ENCODE measurements at regions not wholly inside any gene's neighbourhood (a gene's known extent, or its start where the extent isn't known, plus 50 kb on each side); places are given as distances from the start of the nearest gene placed in this dataset.
A peak's percentile ranks its signal among the peaks of the same experiment; 100 is the strongest.
"Not testable (repeated sequence)": the region's sequence is repeated elsewhere in the genome, so short reads cannot be mapped to it uniquely, and the experiment has no call there.

DNA sequence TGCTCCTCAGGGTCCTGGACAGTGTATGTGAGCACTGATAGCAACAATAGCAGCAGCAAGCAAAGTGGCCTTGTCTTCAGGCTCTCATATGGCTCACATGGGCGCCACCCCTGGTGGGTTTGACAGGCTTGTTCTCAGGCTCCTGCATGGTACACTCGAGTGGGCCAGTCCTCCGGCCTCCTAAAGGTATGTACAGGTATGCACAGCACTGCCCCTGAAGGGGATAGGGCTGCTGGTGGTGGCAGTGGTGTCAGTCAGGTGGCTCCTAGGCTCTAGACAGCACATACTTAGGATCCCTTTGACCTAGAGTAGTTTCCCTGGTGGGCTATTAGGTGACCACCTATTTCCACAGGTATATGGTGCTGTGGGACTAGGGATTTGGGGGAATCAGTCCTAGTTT is 79.8 kb downstream of the LGALS9B start:
- not testable (repeated sequence) for DNase-seq (ENCODE audit: low spot score)

GRCh38 chr17:20381358-20382300 is 85.7 kb downstream of the LGALS9B start:
- DNase-seq (ENCODE audit: low spot score) = peak; percentile 61

DNA sequence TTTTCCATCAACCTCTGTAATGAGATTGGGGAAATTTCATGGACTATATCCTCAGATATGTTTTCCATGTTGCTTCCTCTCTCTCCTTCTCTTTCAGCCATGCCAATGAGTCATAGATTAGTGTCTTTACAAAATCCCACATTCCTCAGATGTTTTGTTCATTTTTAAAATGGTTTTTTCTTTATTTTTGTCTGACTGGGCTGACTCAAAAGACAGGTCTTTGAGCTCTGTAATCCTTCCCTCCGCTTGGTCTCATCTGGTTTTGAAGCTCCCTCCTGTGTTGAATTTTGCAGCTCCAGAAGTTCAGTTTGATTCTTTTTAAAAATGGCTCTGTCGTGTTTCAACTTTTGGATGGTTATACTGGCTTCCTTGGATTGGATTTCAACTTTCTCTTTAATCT is 86.7 kb downstream of the LGALS9B start:
- DNase-seq (ENCODE audit: low spot score) = not testable (repeated sequence)

- DNase-seq (ENCODE audit: low spot score) = not testable (repeated sequence)
Observed at GRCh38 chr17:20379251-20379650, 88.1 kb downstream of the LGALS9B start.

GRCh38 chr17:20376642-20377041 is 90.7 kb downstream of the LGALS9B start:
- not testable (repeated sequence) for DNase-seq (ENCODE audit: low spot score)

- DNase-seq (ENCODE audit: low spot score) = not testable (repeated sequence)
Observed at GRCh38 chr17:20375745-20376144, 91.6 kb downstream of the LGALS9B start.
